DOHH2 (cell line): ENCODE measurements at regions not wholly inside any gene's neighbourhood (a gene's known extent, or its start where the extent isn't known, plus 50 kb on each side); places are given as distances from the start of the nearest gene placed in this dataset.

Experiments
- H3F3A ChIP-seq: fragments of 200-600 bp; sonication (generic), shearing (Covaris generic); 2 replicates; pipeline ENCODE4 v1.6.0; 2016; ENCODE audit warnings: antibody characterized with exemption, mild to moderate bottlenecking; ENCODE audit not compliant: control insufficient read depth, insufficient read depth
- H3K27ac ChIP-seq: fragments of 200-600 bp; sonication (generic); 2 replicates; pipeline ENCODE4 v1.5.1; 2014; ENCODE audit warnings: low read depth, mild to moderate bottlenecking, low read length, moderate library complexity
- H3K27me3 ChIP-seq: fragments of 200-600 bp; sonication (generic); 2 replicates; pipeline ENCODE4 v1.6.1; 2014; ENCODE audit warnings: mild to moderate bottlenecking, low read length, mixed read lengths; ENCODE audit not compliant: control insufficient read depth
- H3K36me3 ChIP-seq: fragments of 200-600 bp; sonication (generic); 2 replicates; pipeline ENCODE4 v1.6.1; 2014; ENCODE audit warnings: mild to moderate bottlenecking, low read length, moderate library complexity, mixed read lengths; ENCODE audit not compliant: control insufficient read depth
- H3K4me1 ChIP-seq: fragments of 200-600 bp; sonication (generic); 2 replicates; pipeline ENCODE4 v1.6.1; 2014; ENCODE audit warnings: mild to moderate bottlenecking, low read length, mixed read lengths; ENCODE audit not compliant: control insufficient read depth
- H3K4me2 ChIP-seq: fragments of 200-600 bp; sonication (generic); 2 replicates; pipeline ENCODE4 v1.6.0; 2014; ENCODE audit warnings: mild to moderate bottlenecking, low read length, moderate library complexity
- H3K4me3 ChIP-seq: fragments of 200-600 bp; sonication (generic); 2 replicates; pipeline ENCODE4 v1.5.1; 2014; ENCODE audit warnings: mild to moderate bottlenecking, low read length, mixed read lengths
- H3K79me2 ChIP-seq: fragments of 200-600 bp; sonication (generic); 2 replicates; pipeline ENCODE4 v1.6.1; 2014; ENCODE audit warnings: mild to moderate bottlenecking, low read length, mixed read lengths; ENCODE audit not compliant: control insufficient read depth
- H3K9me2 ChIP-seq: fragments of 200-600 bp; sonication (generic); replicated peaks from 2 replicates; pipeline ENCODE4 v1.6.1; 2014; ENCODE audit warnings: mild to moderate bottlenecking, low read length, mixed read lengths; ENCODE audit not compliant: control insufficient read depth
- H3K9me3 ChIP-seq: fragments of 200-600 bp; sonication (generic); 2 replicates; pipeline ENCODE4 v1.6.1; 2014; ENCODE audit warnings: antibody characterized with exemption, low read length, mixed read lengths; ENCODE audit not compliant: control insufficient read depth, insufficient read depth
- H4K20me1 ChIP-seq: fragments of 200-600 bp; sonication (generic); 2 replicates; pipeline ENCODE4 v1.6.0; 2014; ENCODE audit warnings: low read depth, mild to moderate bottlenecking, antibody characterized with exemption, low read length, moderate library complexity; ENCODE audit not compliant: control insufficient read depth, insufficient read depth
- EZH2phosphoT487 ChIP-seq: fragments of 200-600 bp; sonication (generic); IDR thresholded peaks from 2 replicates; pipeline ENCODE4 v1.6.1; 2017; ENCODE audit warnings: borderline replicate concordance, mild to moderate bottlenecking, antibody characterized with exemption, low read length, moderate library complexity, mixed read lengths
- TF ChIP-seq, protein P1 (sequence below): fragments of 200-600 bp; sonication (generic); IDR thresholded peaks from one replicate; pipeline ENCODE4 v1.5.1; 2014; ENCODE audit warnings: antibody characterized with exemption, mild to moderate bottlenecking, low read depth, low read length; ENCODE audit not compliant: poor library complexity, severe bottlenecking

DNA sequence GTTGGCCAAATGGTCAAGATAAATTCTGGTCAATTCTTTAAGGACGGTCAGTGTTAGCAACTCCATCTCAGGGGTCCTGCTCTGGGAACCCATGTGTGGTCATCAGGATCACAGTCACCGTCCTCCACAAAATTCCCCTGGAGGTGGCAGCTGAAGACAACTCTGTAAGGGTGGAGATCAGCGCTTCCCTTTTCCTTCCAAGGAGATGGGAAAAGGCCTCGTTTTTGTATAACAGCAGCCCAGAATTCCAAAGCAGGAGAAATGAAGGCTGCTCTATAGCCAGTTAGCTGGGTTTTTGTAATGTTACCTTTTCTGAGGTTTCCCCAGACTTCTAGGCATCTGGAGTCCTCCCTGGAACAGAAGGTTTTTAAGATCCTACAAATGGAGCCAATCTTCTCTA, 334.8 kb downstream of the MYCN start:
- no peaks in the 10 kb centered on the region for H3K79me2 ChIP-seq
- TF ChIP-seq, protein P1, sequence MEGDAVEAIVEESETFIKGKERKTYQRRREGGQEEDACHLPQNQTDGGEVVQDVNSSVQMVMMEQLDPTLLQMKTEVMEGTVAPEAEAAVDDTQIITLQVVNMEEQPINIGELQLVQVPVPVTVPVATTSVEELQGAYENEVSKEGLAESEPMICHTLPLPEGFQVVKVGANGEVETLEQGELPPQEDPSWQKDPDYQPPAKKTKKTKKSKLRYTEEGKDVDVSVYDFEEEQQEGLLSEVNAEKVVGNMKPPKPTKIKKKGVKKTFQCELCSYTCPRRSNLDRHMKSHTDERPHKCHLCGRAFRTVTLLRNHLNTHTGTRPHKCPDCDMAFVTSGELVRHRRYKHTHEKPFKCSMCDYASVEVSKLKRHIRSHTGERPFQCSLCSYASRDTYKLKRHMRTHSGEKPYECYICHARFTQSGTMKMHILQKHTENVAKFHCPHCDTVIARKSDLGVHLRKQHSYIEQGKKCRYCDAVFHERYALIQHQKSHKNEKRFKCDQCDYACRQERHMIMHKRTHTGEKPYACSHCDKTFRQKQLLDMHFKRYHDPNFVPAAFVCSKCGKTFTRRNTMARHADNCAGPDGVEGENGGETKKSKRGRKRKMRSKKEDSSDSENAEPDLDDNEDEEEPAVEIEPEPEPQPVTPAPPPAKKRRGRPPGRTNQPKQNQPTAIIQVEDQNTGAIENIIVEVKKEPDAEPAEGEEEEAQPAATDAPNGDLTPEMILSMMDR: no peak
- no peak for TF ChIP-seq EZH2phosphoT487
- no peak overlapping the region for H3K27ac ChIP-seq
- no peaks in the 10 kb centered on the region for H3K9me3 ChIP-seq
- H3K4me1 ChIP-seq: no peaks in the 10 kb centered on the region
- no peaks in the 10 kb centered on the region for H3K9me2 ChIP-seq
- no peak overlapping the region for H3K4me2 ChIP-seq
- H3K4me3 ChIP-seq: no peak overlapping the region
- H3K36me3 ChIP-seq: no peaks in the 10 kb centered on the region
- no peaks in the 10 kb centered on the region for H3F3A ChIP-seq
- H3K27me3 ChIP-seq: no peaks in the 10 kb centered on the region
- H4K20me1 ChIP-seq: no peaks in the 10 kb centered on the region

DNA sequence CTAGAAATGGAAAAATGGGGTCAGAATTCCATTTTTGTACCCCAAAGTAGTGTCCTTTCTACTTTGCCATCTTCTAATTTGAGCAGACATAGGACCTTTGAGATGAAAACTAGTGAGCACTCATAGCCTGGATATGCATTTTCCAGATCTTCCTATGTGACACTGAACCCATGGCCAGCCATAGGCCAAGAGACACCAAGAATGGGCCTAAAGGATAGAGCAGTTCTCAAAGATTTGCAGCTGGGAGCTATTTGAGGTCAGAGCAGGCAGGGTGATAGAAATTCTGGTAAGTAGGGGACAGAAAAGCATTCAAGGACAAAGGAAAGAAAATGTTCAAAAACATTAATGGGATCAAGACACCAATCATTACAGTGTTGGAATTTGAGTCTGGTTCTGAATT, 332.8 kb downstream of the MYCN start:
- Histone ChIP-seq H3K4me2 (no peak overlapping the region), H3K27me3 (no peaks in the 10 kb centered on the region), H3K4me1 (no peaks in the 10 kb centered on the region), H3K36me3 (no peaks in the 10 kb centered on the region), H3K9me3 (no peaks in the 10 kb centered on the region), H3F3A (no peaks in the 10 kb centered on the region), H3K9me2 (no peaks in the 10 kb centered on the region), H3K79me2 (no peaks in the 10 kb centered on the region), H4K20me1 (no peaks in the 10 kb centered on the region), H3K4me3 (no peak overlapping the region), H3K27ac (no peak overlapping the region)
- TF ChIP-seq EZH2phosphoT487: no peak
- TF ChIP-seq, protein P1: no peak

DNA sequence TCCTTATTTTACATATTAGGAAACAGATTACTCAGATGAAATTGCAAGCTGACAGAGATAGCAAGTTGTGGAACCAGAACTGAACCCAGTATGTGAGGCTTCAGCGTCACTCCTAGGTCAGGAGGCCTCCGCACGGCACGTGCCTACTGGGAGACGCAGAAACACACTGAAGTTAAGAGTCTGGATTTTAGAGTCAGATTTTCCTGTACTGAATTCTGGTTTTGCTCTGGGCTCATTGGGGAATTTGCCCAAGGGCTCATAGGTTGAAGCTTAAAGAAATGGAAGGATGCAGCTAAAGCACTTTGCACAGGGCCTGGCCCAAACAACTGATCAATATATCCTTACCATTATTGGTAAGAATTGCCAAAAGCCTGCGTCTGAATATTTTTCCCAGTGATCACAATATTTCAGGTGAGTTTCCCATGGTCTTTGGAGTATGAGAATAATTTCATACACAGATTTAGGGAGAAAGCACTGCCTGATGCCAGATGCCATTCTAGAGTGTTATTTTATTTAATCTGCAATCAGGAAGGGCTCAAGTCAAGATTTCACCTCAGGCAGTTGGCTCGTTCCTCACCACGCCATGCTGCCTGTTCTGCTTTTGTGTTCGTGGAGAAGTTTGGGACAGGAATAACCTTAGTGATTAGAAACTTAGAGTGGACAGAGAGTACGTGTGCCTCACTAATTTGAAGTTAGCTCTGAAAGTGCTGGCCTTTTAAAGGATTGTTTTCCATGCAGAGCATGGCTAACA, 331.9 kb downstream of the MYCN start:
- Histone ChIP-seq H3K27me3 (no peaks in the 10 kb centered on the region), H3K4me3 (no peak overlapping the region), H4K20me1 (no peaks in the 10 kb centered on the region), H3K9me3 (no peaks in the 10 kb centered on the region), H3K79me2 (no peaks in the 10 kb centered on the region), H3F3A (no peaks in the 10 kb centered on the region), H3K36me3 (no peaks in the 10 kb centered on the region), H3K27ac (no peak overlapping the region), H3K4me1 (no peaks in the 10 kb centered on the region), H3K9me2 (no peaks in the 10 kb centered on the region), H3K4me2 (no peak overlapping the region)
- TF ChIP-seq, protein P1: no peak
- TF ChIP-seq EZH2phosphoT487: no peak
